Hematopoietic multipotent progenitor cell treated with erythropoietin and hydrocortisone succinate and interleukin-3 and kit ligand, for 17 days (in vitro differentiated cells): ENCODE measurements at regions not wholly inside any gene's neighbourhood (a gene's known extent, or its start where the extent isn't known, plus 50 kb on each side); places are given as distances from the start of the nearest gene placed in this dataset.

Experiments used
- DNase-seq: peaks from one replicate; pipeline ENCODE4 v3.0.0-alpha.2; 2015; ENCODE audit warnings: low spot score

DNA sequence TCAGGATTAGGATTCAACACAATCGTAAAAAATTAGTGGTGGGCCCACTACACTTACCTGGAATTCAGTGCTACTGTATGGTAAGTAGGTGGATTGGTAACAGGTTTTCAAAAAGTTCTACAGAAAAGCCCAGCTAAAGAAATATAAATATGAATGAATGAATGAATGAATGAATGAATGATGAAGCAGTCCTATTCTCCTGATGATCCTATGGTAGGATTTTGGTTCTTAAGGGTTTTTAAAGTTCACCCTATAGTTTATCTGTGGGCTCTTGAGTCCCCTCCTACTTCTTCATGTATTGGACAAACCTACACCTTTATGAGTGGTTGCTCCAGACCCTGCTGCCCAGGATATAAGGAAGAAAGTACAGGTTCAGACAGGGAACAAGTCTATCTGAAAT, 89.5 kb upstream of the HEY2 start:
- no peak for DNase-seq

DNA sequence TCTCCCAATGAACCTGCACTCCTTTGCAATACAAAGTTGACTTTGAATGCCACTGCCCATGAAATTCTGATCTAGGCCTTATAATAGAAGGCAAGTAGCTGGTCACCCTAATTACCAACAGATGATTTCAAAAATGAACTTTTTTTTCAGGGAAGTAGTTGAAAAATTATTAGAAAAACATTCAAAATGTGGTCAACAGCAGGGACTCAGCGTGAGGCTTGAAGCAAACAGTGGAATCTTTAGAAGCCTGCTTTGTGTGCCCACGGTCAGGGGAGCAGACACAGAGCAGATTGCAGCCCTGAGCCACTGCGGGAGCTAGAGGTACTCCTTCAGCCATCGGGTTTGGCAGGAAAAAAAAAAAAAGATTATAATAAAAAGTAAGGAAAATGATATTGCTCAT, 87.1 kb upstream of the HEY2 start:
- no peak for DNase-seq

DNA sequence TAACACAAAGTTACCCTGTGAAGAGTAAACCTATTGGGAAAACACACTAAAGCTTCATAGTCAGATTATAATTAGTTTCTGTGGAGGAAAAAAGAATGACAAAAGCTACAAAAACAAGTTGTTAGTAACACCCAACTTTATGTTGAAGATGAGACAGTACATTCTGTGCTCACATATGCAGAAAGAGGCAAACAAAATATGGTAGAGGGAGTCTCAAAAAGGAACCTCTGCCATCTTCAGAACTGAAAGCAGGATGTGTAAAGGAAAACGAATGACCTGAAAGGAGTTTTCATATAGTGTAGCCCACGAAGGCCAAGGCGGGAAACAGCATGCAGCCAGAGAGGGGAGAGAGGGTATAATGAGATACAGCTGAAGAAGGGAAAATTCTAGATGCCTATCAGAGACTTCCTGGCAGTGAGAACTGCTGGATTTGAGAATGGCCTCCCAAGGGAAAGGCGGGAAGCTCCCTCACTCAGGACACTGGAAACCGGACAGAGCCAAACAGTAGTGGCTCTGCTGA, 84.1 kb upstream of the HEY2 start:
- DNase-seq, result no peak

DNA sequence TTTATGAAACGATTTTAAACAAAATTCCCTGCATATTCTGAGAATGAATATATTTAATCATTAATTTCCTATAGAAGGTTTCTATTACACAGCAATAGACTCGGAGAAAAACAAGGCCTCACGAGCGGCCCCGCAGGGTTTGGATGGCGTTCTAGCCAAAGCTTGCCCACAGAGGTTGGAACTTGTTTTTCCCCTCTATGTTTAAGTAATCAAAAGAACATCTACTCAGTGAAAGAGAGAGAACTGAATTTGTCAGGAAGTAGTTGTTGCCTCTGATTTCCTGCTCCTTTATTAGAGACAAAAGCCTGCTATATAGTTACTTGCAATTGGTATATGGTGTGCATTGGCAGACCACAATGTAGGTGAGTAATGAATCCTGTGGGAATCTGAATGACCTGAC, 82.1 kb upstream of the HEY2 start:
- no peak for DNase-seq

DNA sequence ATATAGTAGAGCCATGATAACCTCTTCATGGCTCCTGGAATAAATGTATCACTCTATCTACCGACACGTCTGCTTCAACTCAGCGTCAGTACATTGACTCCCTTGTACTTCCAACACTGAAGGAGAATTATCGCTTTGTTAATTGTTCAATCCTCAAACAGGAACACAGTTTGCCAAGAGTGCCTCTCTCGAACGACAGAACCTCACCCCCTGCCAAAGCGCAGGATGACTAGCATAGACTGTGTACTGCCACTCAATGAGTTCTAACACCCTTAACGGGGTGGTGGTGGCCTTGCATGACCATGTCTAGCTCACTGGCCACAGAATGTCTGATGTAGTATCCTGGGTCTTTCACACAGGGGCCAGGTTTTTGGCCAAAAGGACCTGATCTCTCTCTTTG, 81.4 kb upstream of the HEY2 start:
- no peak for DNase-seq

DNA sequence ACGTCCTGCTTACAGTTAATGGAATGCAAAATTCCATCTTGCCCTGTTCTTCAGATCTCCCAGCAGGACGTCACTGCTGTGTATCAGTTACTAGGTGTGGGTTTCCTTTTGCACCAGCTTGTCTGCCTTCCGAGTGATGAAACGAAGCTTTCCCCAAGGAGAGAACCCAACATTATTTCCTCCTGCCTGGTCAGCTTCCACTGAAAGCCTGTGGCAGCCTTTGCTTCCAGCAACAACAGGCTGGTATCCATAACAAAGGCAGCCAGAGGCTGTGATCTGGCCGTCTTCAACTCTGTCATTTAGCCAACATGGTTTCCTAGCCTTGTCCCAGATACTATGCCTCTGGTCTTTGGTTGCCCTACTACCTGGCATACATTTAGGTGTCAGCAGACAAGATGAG, 78.9 kb upstream of the HEY2 start:
- DNase-seq, result no peak

DNA sequence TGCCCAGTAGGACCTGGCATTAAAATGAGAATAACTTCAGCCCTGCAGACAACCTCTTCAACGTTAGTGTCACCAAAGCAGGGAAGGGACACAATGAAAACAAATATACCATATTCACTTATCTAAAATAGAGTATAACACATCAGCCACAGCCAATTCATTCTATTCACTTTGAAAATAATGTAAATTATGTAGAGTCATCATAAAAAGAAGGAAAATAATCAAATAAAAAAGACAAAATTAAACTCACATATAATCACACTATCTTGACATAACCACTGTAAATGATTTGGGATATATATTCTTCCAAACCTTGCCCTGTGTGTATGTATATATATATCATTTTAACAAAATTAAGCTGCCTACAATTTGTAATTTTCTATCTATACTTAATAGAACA, 78.1 kb upstream of the HEY2 start:
- DNase-seq, result no peak

DNA sequence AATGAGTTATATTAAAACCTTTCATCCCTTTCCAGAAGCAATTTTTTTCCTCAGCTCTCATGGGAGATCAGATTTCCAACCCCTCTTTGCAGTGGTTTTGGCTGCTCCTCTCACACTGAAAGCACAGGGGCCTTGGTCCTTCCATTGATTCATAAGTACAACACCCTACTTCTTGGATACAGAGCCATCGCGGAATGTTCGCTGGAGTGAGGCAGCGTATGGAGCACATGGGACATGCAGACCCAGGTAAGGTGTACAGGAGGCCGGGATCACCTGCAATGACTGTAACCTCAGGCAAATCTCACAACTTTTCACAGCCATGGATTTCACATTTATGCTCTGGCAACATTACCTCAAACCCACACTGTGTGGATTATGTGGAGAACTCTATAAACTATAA, 75.2 kb upstream of the HEY2 start:
- DNase-seq, result no peak

DNA sequence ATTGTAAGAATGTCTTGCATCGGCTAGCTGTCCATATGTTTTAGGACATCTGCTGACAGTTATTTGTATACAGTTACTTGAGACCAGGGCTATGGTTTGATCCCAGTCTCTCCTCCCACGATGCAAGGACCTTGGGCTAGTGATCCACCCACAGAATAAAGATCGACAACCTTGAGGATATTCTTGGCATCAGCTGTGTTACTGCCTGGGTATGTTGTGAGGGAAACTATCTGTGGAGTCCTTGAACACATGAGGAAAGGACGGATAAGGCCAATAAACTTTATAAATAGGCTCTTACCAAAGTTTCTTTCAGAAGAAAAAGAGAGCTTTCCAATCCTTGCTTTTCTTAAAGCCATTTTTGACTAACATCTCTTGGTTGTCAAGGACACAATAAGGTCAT, 70.8 kb upstream of the HEY2 start:
- DNase-seq, result no peak

DNA sequence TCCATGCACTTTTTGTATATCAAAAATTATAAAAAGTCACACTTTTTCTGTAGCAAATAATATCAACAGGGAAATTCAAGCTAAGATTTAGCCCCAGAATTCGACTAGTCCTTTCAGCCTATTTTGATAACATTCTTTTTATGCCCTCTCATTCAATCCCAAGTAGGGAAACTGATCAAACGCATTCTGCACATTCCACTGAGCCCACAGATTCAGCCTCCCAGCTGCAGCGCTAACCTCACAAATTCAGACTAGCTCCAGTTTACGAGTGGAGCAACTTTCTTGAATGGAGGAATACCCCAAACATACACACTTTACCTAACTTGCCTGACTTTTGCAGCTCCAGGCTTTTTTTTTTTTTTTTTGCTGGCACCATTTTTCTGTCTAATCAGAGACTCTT, 70.3 kb upstream of the HEY2 start:
- DNase-seq, result no peak

DNA sequence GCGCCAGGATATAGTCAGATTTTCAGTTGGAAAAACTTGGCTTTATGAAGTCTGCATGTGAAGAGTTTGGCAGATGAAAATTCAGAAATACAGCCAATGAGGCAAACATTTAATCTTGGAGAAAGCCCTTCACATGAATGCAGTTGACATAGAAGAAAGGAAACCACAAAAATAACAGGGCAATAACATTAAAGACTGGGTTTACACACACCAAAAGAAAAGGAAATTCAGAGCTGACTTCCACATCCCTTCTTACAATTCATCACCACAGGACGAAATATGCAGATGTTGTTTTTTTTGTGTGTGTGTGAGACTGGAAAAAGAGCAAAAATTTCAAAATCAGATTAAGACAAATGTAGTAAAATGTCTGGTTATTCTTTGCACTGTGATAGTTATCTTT, 69.8 kb upstream of the HEY2 start:
- DNase-seq, result no peak

DNA sequence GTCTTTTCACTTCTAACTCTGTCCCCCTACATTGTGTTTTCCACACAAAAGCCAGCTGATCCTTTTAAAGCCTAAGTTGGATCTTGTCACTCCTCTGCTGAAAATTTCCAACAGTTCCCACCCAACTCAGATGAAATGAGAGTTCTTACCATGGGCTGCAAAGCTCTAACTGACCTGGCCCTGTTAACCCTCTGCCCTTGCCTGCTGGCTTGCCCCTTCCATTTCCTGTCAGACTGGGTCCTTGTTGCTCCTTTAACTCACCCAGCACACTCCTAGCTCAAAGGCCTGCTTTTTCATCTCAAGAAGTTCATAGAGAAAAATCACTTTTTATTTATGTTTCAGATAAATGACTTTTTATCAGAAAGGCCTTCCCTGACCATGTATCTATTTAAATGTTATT, 66.5 kb upstream of the HEY2 start:
- no peak for DNase-seq

DNA sequence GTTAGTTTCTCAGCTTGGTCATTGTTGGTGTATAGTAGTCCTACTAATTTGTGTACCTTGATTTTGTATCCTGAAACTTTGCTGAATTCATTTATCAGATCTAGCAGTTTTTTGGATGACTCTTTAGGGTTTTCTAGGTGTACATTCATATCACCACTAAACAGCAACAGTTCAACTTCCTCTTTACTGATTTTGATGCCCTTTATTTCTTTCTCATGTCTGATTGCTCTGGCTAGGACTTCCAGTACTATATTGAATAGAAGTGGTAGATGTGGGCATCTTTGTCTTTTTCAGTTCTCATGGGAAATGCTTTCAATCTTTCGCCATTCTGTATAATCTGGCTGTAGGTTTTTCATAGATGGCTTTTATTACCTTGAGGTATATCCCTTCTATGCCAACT, 61.3 kb upstream of the HEY2 start:
- no peak for DNase-seq

DNA sequence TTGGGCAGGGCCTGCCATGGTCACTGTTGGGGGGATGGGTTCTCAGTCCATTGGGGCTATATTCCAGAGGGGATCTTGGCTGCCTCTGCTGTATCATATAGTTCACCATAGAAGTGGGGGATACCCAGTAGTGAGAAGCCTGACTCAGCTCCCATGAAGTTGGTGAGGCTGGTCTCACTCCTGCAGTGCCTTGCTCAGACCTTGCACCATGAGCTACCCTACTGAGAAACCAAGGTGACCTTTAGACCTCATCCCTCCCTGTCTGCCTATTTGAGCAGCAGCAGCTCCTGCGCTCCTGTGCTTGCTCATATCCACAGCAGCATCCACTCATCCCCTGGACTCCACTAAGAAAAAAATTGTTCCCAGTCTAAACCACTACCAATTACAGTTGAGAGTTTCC, 56.0 kb upstream of the HEY2 start:
- no peak for DNase-seq

DNA sequence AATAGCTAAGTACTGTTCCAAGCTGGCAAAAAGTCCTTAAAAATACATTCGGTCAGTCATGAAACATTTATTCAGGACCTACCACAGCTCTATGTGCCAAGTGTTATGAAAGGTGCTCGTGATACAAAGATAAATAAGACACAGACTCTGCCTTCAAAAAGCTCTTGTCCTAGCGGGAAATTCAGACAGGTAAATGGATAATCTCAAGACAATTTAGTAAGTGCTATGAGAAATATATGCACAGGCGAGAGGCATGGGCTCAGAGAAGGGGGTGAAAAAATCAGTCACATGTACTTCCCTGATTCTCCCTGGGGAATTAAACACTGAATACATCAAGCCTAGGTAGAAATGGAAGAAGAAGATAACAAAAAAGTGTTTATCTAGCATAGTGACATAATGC, 49.8 kb upstream of the HEY2 start:
- DNase-seq, result no peak
